K562 (cell line): ENCODE measurements at regions not wholly inside any gene's neighbourhood (a gene's known extent, or its start where the extent isn't known, plus 50 kb on each side); places are given as distances from the start of the nearest gene placed in this dataset.

Experiments used
- ARID4B ChIP-seq: sonication (generic); formaldehyde crosslinking; IDR thresholded peaks from 2 replicates; pipeline ENCODE4 v1.8.0; 2022; ENCODE audit warnings: mild to moderate bottlenecking, missing genetic modification reagents
- ATF4 ChIP-seq: fragments of 450-650 bp; formaldehyde crosslinking; IDR thresholded peaks from 2 replicates; pipeline ENCODE4 v1.4.0; 2022; ENCODE audit warnings: mild to moderate bottlenecking, moderate library complexity
- CHD1 ChIP-seq: fragments of 200-600 bp; sonication (generic); IDR thresholded peaks from one replicate; pipeline ENCODE4 v1.6.1; 2012; ENCODE audit warnings: mild to moderate bottlenecking, moderate library complexity, low read length, inconsistent platforms
- ELK3 ChIP-seq: fragments of 450-650 bp; formaldehyde crosslinking; IDR thresholded peaks from 2 replicates; pipeline ENCODE4 v1.4.0; 2020; ENCODE audit warnings: mild to moderate bottlenecking
- ETV6 ChIP-seq, 3 experiments: fragments of 150-350 bp in 1 of 3; sonication (generic) in 1 of 3; formaldehyde crosslinking in 1 of 3; IDR thresholded peaks; 2 replicates each; pipeline versions ENCODE4 v1.6.1 to v1.8.0; 2014 to 2022; ENCODE audit warnings: borderline replicate concordance in 2 of 3, low read depth in 2 of 3, antibody characterized with exemption in 1 of 3, low read length in 1 of 3, mild to moderate bottlenecking in 1 of 3, missing genetic modification reagents in 1 of 3
- GABPA ChIP-seq: fragments of 200-800 bp; sonication (Bioruptor generic); conservative IDR thresholded peaks from 2 replicates; pipeline ENCODE4 v1.6.1; 2016; ENCODE audit warnings: low read depth, missing genetic modification characterization, missing compliant biosample characterization
- HMG20A ChIP-seq: fragments of 450-650 bp; formaldehyde crosslinking; conservative IDR thresholded peaks from 2 replicates; pipeline ENCODE4 v1.4.0; 2020; ENCODE audit warnings: mild to moderate bottlenecking, mixed read lengths
- HOMEZ ChIP-seq: fragments of 250-450 bp; sonication (Bioruptor Pico); IDR thresholded peaks from 2 replicates; pipeline ENCODE4 v1.4.0; 2020; ENCODE audit warnings: mild to moderate bottlenecking, moderate library complexity
- ZFX ChIP-seq: sonication (generic); formaldehyde crosslinking; IDR thresholded peaks from 2 replicates; pipeline ENCODE4 v1.8.0; 2022; ENCODE audit warnings: mild to moderate bottlenecking, missing genetic modification reagents, moderate library complexity
- ZNF224 ChIP-seq: sonication (generic); formaldehyde crosslinking; IDR thresholded peaks from 2 replicates; pipeline ENCODE4 v1.8.0; 2022; ENCODE audit warnings: mild to moderate bottlenecking, missing genetic modification reagents
- ZNF764 ChIP-seq: fragments of 250-450 bp; sonication (Bioruptor Pico); IDR thresholded peaks from 2 replicates; pipeline ENCODE4 v1.4.0; 2020; ENCODE audit warnings: low read depth, mild to moderate bottlenecking, moderate library complexity

GRCh38 chr2:176931588-176932563, 280.7 kb upstream of the HNRNPA3 start (continued):
- TF ChIP-seq ARID4B (CRISPR knock-in tag) (no peak), ATF4 (CRISPR knock-in tag) (peak; percentile 88), ELK3 (CRISPR knock-in tag) (no peak), GABPA (tag) (no peak), HOMEZ (CRISPR knock-in tag) (no peak), HMG20A (no peak), ZFX (CRISPR knock-in tag) (no peak), ZNF224 (CRISPR knock-in tag) (no peak), CHD1 (no peak), ZNF764 (CRISPR knock-in tag) (no peak), ETV6 (IDR thresholded peaks at IDR 0.05; ENCODE audit: borderline replicate concordance in 1 of 2, low read depth in 2 of 2, low read length in 1 of 2) (no peak), ETV6 (CRISPR knock-in tag; IDR thresholded peaks at IDR 0.05; ENCODE audit: borderline replicate concordance) (no peak)
